PFSK-1 (cell line): ENCODE measurements at regions not wholly inside any gene's neighbourhood (a gene's known extent, or its start where the extent isn't known, plus 50 kb on each side); places are given as distances from the start of the nearest gene placed in this dataset.

ENCODE experiments used
- FOXP2 ChIP-seq: optimal IDR thresholded peaks from 2 replicates; pipeline ENCODE3; 2011; ENCODE audit warnings: borderline replicate concordance, control low read depth, inconsistent platforms; ENCODE audit not compliant: insufficient read depth; ENCODE audit errors: extremely low read length, extremely low read depth
- POLR2AphosphoS5 ChIP-seq: IDR thresholded peaks from 2 replicates; pipeline ENCODE4 v1.6.1; 2012; ENCODE audit warnings: low read depth, mild to moderate bottlenecking, control low read depth, low read length, moderate library complexity
- REST ChIP-seq, 2 experiments: IDR thresholded peaks; 2 replicates each; pipeline versions ENCODE4 v1.6.1 to v1.8.0; 2011 to 2012; ENCODE audit warnings: low read depth in 2 of 2, low read length in 2 of 2, control low read depth in 1 of 2, inconsistent platforms in 1 of 2, mild to moderate bottlenecking in 1 of 2, moderate library complexity in 1 of 2; ENCODE audit not compliant: insufficient read depth in 1 of 2
- SIN3A ChIP-seq: IDR thresholded peaks from 2 replicates; pipeline ENCODE4 v1.6.1; 2012; ENCODE audit warnings: mild to moderate bottlenecking, low read length, moderate library complexity, borderline replicate concordance; ENCODE audit not compliant: insufficient read depth
- TAF1 ChIP-seq: IDR thresholded peaks from 2 replicates; pipeline ENCODE4 v1.6.1; 2012; ENCODE audit warnings: low read length, control low read depth, borderline replicate concordance; ENCODE audit not compliant: insufficient read depth

- TF ChIP-seq SIN3A (no peak), REST (IDR thresholded peaks at IDR 0.05; ENCODE audit: insufficient read depth in 1 of 2, low read depth in 2 of 2, low read length in 2 of 2) (no peak), TAF1 (no peak), POLR2AphosphoS5 (no peak), FOXP2 (no peak)
Observed at GRCh38 chr1:80047791-80048190, 1041.3 kb upstream of the ADGRL4 start.

- TF ChIP-seq REST (IDR thresholded peaks at IDR 0.05; ENCODE audit: insufficient read depth in 1 of 2, low read depth in 2 of 2, low read length in 2 of 2) (no peak), SIN3A (no peak), FOXP2 (no peak), POLR2AphosphoS5 (no peak)
Observed at GRCh38 chr1:80044662-80045061, 1038.1 kb upstream of the ADGRL4 start.

- TF ChIP-seq TAF1 (no peak), REST (IDR thresholded peaks at IDR 0.05; ENCODE audit: insufficient read depth in 1 of 2, low read depth in 2 of 2, low read length in 2 of 2) (no peak), SIN3A (no peak), FOXP2 (no peak), POLR2AphosphoS5 (no peak)
Observed at GRCh38 chr1:80036690-80037432, 1030.3 kb upstream of the ADGRL4 start.

GRCh38 chr1:80023358-80023757, 1016.8 kb upstream of the ADGRL4 start:
- TF ChIP-seq TAF1 (no peak), POLR2AphosphoS5 (no peak), REST (IDR thresholded peaks at IDR 0.05; ENCODE audit: insufficient read depth in 1 of 2, low read depth in 2 of 2, low read length in 2 of 2) (no peak), FOXP2 (no peak), SIN3A (no peak)

GRCh38 chr1:80021891-80022290, 1015.4 kb upstream of the ADGRL4 start:
- no peak for TF ChIP-seq FOXP2
- no peak for TF ChIP-seq TAF1
- no peak for TF ChIP-seq SIN3A
- no peak for TF ChIP-seq POLR2AphosphoS5
- TF ChIP-seq REST (IDR thresholded peaks at IDR 0.05; ENCODE audit: insufficient read depth in 1 of 2, low read depth in 2 of 2, low read length in 2 of 2), result no peak
